Colonic mucosa (tissue), 4 donors: ENCODE measurements at regions not wholly inside any gene's neighbourhood (a gene's known extent, or its start where the extent isn't known, plus 50 kb on each side); places are given as distances from the start of the nearest gene placed in this dataset.
A peak's percentile ranks its signal among the peaks of the same experiment; 100 is the strongest.

ENCODE experiments used
- DNase-seq: peaks from one replicate; pipeline ENCODE4 v3.0.0-alpha.2; 2020
- H3K27ac ChIP-seq: fragments of 200-600 bp; one replicate; pipeline ENCODE4 v1.8.0; 2021
- H3K27me3 ChIP-seq: fragments of 200-600 bp; one replicate; pipeline ENCODE4 v1.8.0; 2021
- H3K36me3 ChIP-seq: fragments of 200-600 bp; one replicate; pipeline ENCODE4 v1.8.0; 2021
- H3K4me1 ChIP-seq: fragments of 200-600 bp; one replicate; pipeline ENCODE4 v1.8.0; 2021; ENCODE audit warnings: mild to moderate bottlenecking
- H3K4me3 ChIP-seq: fragments of 200-600 bp; one replicate; pipeline ENCODE4 v1.8.0; 2021
- H3K9ac ChIP-seq, 2 donors: one replicate each; pipeline ENCODE4 v1.7.0; 2013; ENCODE audit warnings: control low read depth in 2 of 2, low read depth in 2 of 2, low read length in 2 of 2
- H3K9me3 ChIP-seq: fragments of 200-600 bp; one replicate; pipeline ENCODE4 v1.8.0; 2021
- intact Hi-C: fragments of 100-400 bp; cut with DNase I; formaldehyde crosslinking; loops from one replicate; pipeline ENCODE4 v1.14.1; 2022
- TF ChIP-seq, protein P1 (sequence below): fragments of 200-600 bp; IDR thresholded peaks from one replicate; pipeline ENCODE4 v1.8.0; 2022; ENCODE audit warnings: antibody characterized with exemption, mild to moderate bottlenecking
- donor health status: healthy.
- donor health status: DM: no; HTN: no; CAD: no.
- donor health status: DM: no; HTN: no; CAD: no.

- TF ChIP-seq, protein P1, sequence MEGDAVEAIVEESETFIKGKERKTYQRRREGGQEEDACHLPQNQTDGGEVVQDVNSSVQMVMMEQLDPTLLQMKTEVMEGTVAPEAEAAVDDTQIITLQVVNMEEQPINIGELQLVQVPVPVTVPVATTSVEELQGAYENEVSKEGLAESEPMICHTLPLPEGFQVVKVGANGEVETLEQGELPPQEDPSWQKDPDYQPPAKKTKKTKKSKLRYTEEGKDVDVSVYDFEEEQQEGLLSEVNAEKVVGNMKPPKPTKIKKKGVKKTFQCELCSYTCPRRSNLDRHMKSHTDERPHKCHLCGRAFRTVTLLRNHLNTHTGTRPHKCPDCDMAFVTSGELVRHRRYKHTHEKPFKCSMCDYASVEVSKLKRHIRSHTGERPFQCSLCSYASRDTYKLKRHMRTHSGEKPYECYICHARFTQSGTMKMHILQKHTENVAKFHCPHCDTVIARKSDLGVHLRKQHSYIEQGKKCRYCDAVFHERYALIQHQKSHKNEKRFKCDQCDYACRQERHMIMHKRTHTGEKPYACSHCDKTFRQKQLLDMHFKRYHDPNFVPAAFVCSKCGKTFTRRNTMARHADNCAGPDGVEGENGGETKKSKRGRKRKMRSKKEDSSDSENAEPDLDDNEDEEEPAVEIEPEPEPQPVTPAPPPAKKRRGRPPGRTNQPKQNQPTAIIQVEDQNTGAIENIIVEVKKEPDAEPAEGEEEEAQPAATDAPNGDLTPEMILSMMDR: peak; percentile 40
- no peak for DNase-seq
- intact Hi-C loops: no loop called here
Measured at GRCh38 chr14:22039938-22040780, 366.5 kb upstream of the OR4E1 start.

DNA sequence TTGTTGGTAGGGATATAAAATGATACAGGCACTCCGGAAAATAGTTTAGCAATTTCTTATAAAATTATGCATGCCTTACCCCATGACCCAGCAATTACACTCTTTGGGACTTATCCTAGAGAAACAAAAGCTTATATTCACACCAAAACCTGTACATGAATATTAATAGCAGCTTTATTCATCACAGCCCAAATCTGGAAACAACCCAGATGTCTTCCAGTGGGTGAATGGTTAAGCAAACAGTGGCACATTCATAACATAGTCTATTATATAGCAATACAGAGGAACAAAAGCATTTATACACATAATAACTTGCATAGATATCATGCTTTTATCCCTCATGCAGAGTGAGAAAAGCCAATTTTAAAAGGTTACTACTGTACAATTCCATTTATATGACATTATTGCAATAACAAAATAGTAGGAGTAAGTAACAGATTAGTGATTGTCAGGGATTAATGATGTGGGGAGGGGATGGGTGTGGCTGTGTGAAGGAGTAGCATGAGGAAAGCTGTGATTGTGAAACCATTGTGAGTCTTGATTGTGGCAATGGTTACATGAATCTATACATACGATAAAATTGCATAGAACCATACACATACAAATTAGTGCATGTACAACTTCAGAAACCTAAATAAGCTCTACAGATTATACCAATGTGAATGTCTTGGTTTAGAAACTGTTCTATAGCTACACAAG is 363.1 kb upstream of the OR4E1 start:
- H3K9me3 ChIP-seq: no peaks in the 10 kb centered on the region
- H3K27me3 ChIP-seq: no peaks in the 10 kb centered on the region
- no peaks in the 10 kb centered on the region for H3K36me3 ChIP-seq
- H3K4me1 ChIP-seq: no peaks in the 10 kb centered on the region
- no peak overlapping the region for H3K4me3 ChIP-seq
- H3K9ac ChIP-seq: no peak overlapping the region
- no peak overlapping the region for H3K27ac ChIP-seq
- DNase-seq: no peak
- TF ChIP-seq, protein P1: no peak
- intact Hi-C loops: no loop called here

More at GRCh38 chr14:22039938-22040780, 366.5 kb upstream of the OR4E1 start:
- Histone ChIP-seq H3K4me1 (no peaks in the 10 kb centered on the region), H3K36me3 (no peaks in the 10 kb centered on the region), H3K9me3 (no peaks in the 10 kb centered on the region), H3K27ac (no peak overlapping the region), H3K9ac (no peak overlapping the region), H3K4me3 (no peak overlapping the region), H3K27me3 (no peaks in the 10 kb centered on the region)

DNA sequence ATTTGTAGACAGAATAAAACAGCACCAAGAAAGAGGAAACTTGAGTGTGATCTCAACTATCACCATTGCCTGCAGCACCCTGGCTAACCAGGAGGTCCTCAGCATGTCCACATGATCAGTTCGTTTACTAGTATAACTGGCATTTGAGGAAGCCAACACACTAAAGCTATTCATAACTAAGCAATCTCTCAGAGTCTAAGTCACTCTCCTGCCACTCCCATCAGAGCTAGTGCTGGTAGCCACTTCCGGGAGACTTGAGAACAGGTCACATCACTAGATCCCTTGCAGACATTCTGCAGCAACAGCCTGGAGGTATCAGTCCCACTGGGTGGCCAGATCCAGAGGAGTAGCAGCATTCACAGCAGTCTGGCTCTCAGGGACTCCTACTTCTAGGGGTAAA is 352.9 kb upstream of the OR4E1 start:
- no peaks in the 10 kb centered on the region for H3K36me3 ChIP-seq
- TF ChIP-seq, protein P1: no peak
- DNase-seq: no peak
- H3K4me3 ChIP-seq: no peak overlapping the region
- intact Hi-C loops: no loop called here
- no peak overlapping the region for H3K27ac ChIP-seq
- H3K27me3 ChIP-seq: no peaks in the 10 kb centered on the region
- no peak overlapping the region for H3K9ac ChIP-seq
- no peaks in the 10 kb centered on the region for H3K4me1 ChIP-seq
- H3K9me3 ChIP-seq: no peaks in the 10 kb centered on the region

DNA sequence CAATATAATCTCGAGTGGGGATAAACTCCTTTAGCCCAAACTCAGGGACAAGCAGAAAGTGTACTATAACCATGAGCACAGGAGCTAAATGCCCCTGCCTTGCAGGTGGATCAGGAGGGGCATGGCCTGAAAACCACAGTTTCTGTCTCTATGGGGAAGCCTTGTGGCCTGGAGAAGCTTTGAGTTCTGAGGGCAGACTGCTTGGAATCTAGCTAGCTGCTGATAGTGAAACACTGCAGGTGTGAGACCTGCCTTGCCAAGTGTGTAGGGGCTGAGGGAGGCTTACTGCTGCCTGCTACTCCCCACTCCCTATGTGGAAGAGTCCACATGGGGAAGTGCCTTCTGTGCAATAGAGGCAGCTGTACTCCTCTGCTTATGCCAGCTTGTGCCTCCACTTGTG is 352.3 kb upstream of the OR4E1 start:
- intact Hi-C loops: no loop called here
- Histone ChIP-seq H3K36me3 (no peaks in the 10 kb centered on the region), H3K4me1 (no peaks in the 10 kb centered on the region), H3K27ac (no peak overlapping the region), H3K4me3 (no peak overlapping the region), H3K27me3 (no peaks in the 10 kb centered on the region), H3K9me3 (no peaks in the 10 kb centered on the region), H3K9ac (no peak overlapping the region)
- no peak for DNase-seq
- TF ChIP-seq, protein P1: no peak

DNA sequence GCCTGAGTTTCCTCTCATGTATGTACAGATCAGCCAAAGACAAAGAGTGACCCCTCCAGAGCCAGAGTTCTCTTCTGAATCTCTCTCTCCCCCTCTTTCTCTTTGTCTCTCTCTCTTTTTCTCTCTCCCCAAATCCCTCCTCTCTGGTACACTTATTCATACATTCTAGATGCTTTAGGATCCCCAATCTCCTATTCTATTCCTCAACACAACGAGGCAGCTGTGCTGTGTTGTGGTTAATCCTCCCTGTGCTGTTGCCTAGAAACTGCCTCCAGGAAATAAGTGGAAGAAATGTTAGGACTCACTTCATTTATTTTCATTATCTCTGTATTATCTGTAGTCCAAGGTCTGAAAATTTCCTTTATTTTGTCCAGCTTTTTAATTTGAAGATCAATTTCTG is 350.5 kb upstream of the OR4E1 start:
- H3K4me1 ChIP-seq: no peaks in the 10 kb centered on the region
- intact Hi-C loops: no loop called here
- H3K9ac ChIP-seq: no peak overlapping the region
- H3K27me3 ChIP-seq: no peaks in the 10 kb centered on the region
- no peak overlapping the region for H3K4me3 ChIP-seq
- H3K9me3 ChIP-seq: no peaks in the 10 kb centered on the region
- TF ChIP-seq, protein P1: no peak
- no peak for DNase-seq
- no peak overlapping the region for H3K27ac ChIP-seq
- no peaks in the 10 kb centered on the region for H3K36me3 ChIP-seq
